B cell (primary cell): ENCODE measurements at regions not wholly inside any gene's neighbourhood (a gene's known extent, or its start where the extent isn't known, plus 50 kb on each side); places are given as distances from the start of the nearest gene placed in this dataset.

Experiments used
- ATAC-seq: fragments of 200-7000 bp; cut with Tn5 transposase; one replicate; pipeline ENCODE4 v1.10.0; 2021; ENCODE audit warnings: low read depth, mild to moderate bottlenecking, moderate number of reproducible peaks, moderate library complexity
- CTCF ChIA-PET: fragments of 350-600 bp; sonication (Branson Sonifier 250); formaldehyde crosslinking; loops from one replicate; lab custom pipeline; 2021; ENCODE audit warnings: antibody characterized with exemption, inconsistent platforms; lab: Charles Lee
- POLR2A ChIA-PET: fragments of 350-600 bp; sonication (Branson Sonifier 250); formaldehyde crosslinking; loops from one replicate; lab custom pipeline; 2021; ENCODE audit warnings: antibody characterized with exemption; lab: Charles Lee
- DNase-seq: peaks from one replicate; pipeline ENCODE4 v3.0.0; 2013
- H2AFZ ChIP-seq: 2 replicates; pipeline ENCODE4 v1.6.1; 2012; ENCODE audit warnings: mild to moderate bottlenecking, low read depth, low read length; ENCODE audit not compliant: insufficient read depth, poor library complexity, severe bottlenecking
- H3K27ac ChIP-seq, 2 donors: 1 replicate in 1 of 2; 2 replicates in 1 of 2; pipeline ENCODE4 v1.5.1; 2012 to 2013; ENCODE audit warnings: low read length in 2 of 2, mild to moderate bottlenecking in 2 of 2, moderate library complexity in 1 of 2
- H3K27me3 ChIP-seq, 4 experiments: fragments of 200-600 bp in 1 of 4; sonication (generic) in 1 of 4; replicated peaks in 1 of 4; 1 replicate in 2 of 4; 2 replicates in 2 of 4; pipeline versions ENCODE4 v1.6.1 to v1.7.0; 2013 to 2016; ENCODE audit warnings: low read length in 3 of 4, mild to moderate bottlenecking in 2 of 4, mixed read lengths in 1 of 4, moderate library complexity in 1 of 4; ENCODE audit not compliant: insufficient read depth in 4 of 4, control insufficient read depth in 3 of 4; ENCODE audit errors: control extremely low read depth in 1 of 4
- H3K36me3 ChIP-seq, 2 experiments: replicated peaks in 1 of 2; 1 replicate in 1 of 2; 2 replicates in 1 of 2; pipeline versions ENCODE4 v1.6.1 to v1.7.1; 2013; ENCODE audit warnings: low read length in 1 of 2; ENCODE audit not compliant: insufficient read depth in 2 of 2, control insufficient read depth in 1 of 2; ENCODE audit errors: control extremely low read depth in 1 of 2, extremely low read depth in 1 of 2
- H3K4me1 ChIP-seq, 2 donors: fragments of 200-600 bp in 1 of 2; sonication (generic) in 1 of 2; 1 replicate in 1 of 2; 2 replicates in 1 of 2; pipeline versions ENCODE4 v1.5.1 to v1.6.1; 2013 to 2017; ENCODE audit warnings: low read length in 2 of 2; ENCODE audit not compliant: control insufficient read depth in 2 of 2, insufficient read depth in 2 of 2
- H3K4me2 ChIP-seq: replicated peaks from 2 replicates; pipeline ENCODE3; 2012; ENCODE audit warnings: mild to moderate bottlenecking, low read depth, low read length; ENCODE audit not compliant: poor library complexity, severe bottlenecking
- H3K4me3 ChIP-seq, 5 experiments: fragments of 200-600 bp in 1 of 5; sonication (generic) in 1 of 5; 1 replicate in 3 of 5; 2 replicates in 2 of 5; pipeline versions ENCODE4 v1.5.1 to v1.7.0; 2011 to 2016; ENCODE audit warnings: low read length in 4 of 5, mild to moderate bottlenecking in 4 of 5, low read depth in 2 of 5, control low read depth in 1 of 5, moderate library complexity in 1 of 5; ENCODE audit not compliant: insufficient read depth in 1 of 5; ENCODE audit errors: control extremely low read depth in 1 of 5, extremely low read depth in 1 of 5
- H3K79me2 ChIP-seq: fragments of 200-600 bp; sonication (generic); one replicate; pipeline ENCODE4 v1.6.0; 2016; ENCODE audit warnings: low read length; ENCODE audit not compliant: control insufficient read depth, insufficient read depth
- H3K9ac ChIP-seq: fragments of 200-600 bp; sonication (generic); 2 replicates; pipeline ENCODE4 v1.6.1; 2017; ENCODE audit warnings: mild to moderate bottlenecking, low read length, moderate library complexity
- H3K9me3 ChIP-seq, 3 donors: one replicate each; pipeline versions ENCODE4 v1.6.1 to v1.7.1; 2013; ENCODE audit warnings: low read length in 2 of 3; ENCODE audit not compliant: control insufficient read depth in 2 of 3, insufficient read depth in 1 of 3; ENCODE audit errors: control extremely low read depth in 1 of 3
- H4K20me1 ChIP-seq: 2 replicates; pipeline ENCODE4 v1.6.0; 2012; ENCODE audit warnings: mild to moderate bottlenecking, low read length; ENCODE audit not compliant: insufficient read depth, control insufficient read depth, poor library complexity, severe bottlenecking
- H3K27ac Mint-ChIP-seq: one replicate; pipeline ENCODE4 v1.8.0; 2021; ENCODE audit warnings: mixed read lengths
- H3K27me3 Mint-ChIP-seq: one replicate; pipeline ENCODE4 v1.8.0; 2021; ENCODE audit warnings: mixed read lengths
- H3K4me1 Mint-ChIP-seq: one replicate; pipeline ENCODE4 v1.8.0; 2021; ENCODE audit warnings: mixed read lengths
- H3K4me3 Mint-ChIP-seq: one replicate; pipeline ENCODE4 v1.8.0; 2021; ENCODE audit warnings: mixed read lengths
- H3K9me3 Mint-ChIP-seq: one replicate; pipeline ENCODE4 v1.8.0; 2022; ENCODE audit warnings: mixed read lengths; ENCODE audit not compliant: insufficient read depth
- EZH2 ChIP-seq: IDR thresholded peaks from 2 replicates; pipeline ENCODE4 v1.6.1; 2012; ENCODE audit warnings: borderline replicate concordance, low read depth, mild to moderate bottlenecking, moderate library complexity, low read length; ENCODE audit not compliant: insufficient read depth, poor library complexity, severe bottlenecking
- WGBS: methylation state at CpG from one replicate; pipeline ENCODE4 v1.1.5; 2013; ENCODE audit warnings: missing lambda C conversion rate; ENCODE audit not compliant: insufficient coverage; 5-methylcytosine and 5-hydroxymethylcytosine counted together
- intact Hi-C: fragments of 100-400 bp; cut with micrococcal nuclease; formaldehyde crosslinking; loops from one replicate; pipeline ENCODE4 v1.10.0; 2022
- TF ChIP-seq, protein P1 (sequence below): fragments of 200-600 bp; IDR thresholded peaks from one replicate; pipeline ENCODE4 v1.8.0; 2022; ENCODE audit warnings: antibody characterized with exemption, mild to moderate bottlenecking

DNA sequence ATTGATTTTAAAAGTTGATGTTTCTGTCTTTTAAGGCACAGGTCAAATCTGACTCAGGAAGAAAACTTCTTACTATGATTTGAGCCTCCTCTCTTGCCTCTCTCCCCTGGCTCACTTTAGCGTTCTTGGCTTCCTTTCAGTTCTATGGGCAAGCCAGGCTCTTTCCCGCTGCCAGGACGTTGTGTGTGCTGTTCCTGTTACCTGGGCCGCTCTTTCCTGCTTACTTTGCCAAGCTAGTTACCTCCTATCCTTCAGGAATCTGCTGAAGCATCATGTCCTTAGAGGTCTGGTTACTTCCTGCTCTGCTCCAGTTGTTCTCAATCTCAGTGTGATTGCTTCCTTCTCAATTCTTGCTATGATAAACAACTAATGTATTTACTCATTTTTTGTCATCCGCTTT is 1108.5 kb upstream of the EEF2KMT start:
- TF ChIP-seq EZH2, result no peak
- TF ChIP-seq, protein P1, sequence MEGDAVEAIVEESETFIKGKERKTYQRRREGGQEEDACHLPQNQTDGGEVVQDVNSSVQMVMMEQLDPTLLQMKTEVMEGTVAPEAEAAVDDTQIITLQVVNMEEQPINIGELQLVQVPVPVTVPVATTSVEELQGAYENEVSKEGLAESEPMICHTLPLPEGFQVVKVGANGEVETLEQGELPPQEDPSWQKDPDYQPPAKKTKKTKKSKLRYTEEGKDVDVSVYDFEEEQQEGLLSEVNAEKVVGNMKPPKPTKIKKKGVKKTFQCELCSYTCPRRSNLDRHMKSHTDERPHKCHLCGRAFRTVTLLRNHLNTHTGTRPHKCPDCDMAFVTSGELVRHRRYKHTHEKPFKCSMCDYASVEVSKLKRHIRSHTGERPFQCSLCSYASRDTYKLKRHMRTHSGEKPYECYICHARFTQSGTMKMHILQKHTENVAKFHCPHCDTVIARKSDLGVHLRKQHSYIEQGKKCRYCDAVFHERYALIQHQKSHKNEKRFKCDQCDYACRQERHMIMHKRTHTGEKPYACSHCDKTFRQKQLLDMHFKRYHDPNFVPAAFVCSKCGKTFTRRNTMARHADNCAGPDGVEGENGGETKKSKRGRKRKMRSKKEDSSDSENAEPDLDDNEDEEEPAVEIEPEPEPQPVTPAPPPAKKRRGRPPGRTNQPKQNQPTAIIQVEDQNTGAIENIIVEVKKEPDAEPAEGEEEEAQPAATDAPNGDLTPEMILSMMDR, result no peak
- no peak overlapping the region for H3K4me3 Mint-ChIP-seq
- ATAC-seq, result no peak
- Histone ChIP-seq H3K27ac (no peak overlapping the region), H3K4me1 (no peaks in the 10 kb centered on the region), H3K9ac (no peak overlapping the region), H2AFZ (no peak overlapping the region), H3K27me3 (no peaks in the 10 kb centered on the region), H3K9me3 (no peaks in the 10 kb centered on the region), H3K4me3 (no peak overlapping the region), H4K20me1 (no peaks in the 10 kb centered on the region), H3K4me2 (no peak overlapping the region), H3K79me2 (no peaks in the 10 kb centered on the region), H3K36me3 (no peaks in the 10 kb centered on the region)
- no peaks in the 10 kb centered on the region for H3K27me3 Mint-ChIP-seq
- no peak overlapping the region for H3K27ac Mint-ChIP-seq
- peaks cover 7% of the 10 kb centered on the region for H3K9me3 Mint-ChIP-seq
- no peaks in the 10 kb centered on the region for H3K4me1 Mint-ChIP-seq
- ChIA-PET POLR2A (no interaction called here), CTCF (no interaction called here)
- intact Hi-C loops, result no loop called here
- 34% methylated on average over 4 of the region's 5 CpGs for WGBS
- no peak for DNase-seq

DNA sequence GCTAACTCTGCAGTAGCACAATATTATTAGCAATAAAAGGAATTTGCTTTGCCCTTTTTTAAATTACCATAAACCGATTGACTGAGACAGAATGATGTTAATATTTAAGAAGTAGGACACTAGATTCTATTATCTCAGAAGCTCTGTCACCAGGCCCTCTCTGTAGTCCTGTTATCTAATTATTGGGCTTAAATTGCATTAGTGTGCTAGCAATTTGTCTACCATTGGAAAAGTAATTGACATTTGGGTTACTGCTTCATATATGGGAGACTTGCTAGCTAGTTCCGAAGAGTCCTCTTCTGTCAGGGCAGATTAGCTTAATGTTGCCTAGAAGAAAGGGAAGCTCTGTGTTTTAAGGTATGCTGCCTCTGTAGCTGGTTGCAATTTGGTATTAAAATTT is 1107.3 kb upstream of the EEF2KMT start:
- no peaks in the 10 kb centered on the region for H3K27me3 ChIP-seq
- H3K9me3 ChIP-seq, result no peaks in the 10 kb centered on the region
- H3K4me3 ChIP-seq, result no peak overlapping the region
- Mint-ChIP-seq H3K9me3 (peaks cover 7% of the 10 kb centered on the region), H3K4me3 (no peak overlapping the region), H3K4me1 (no peaks in the 10 kb centered on the region), H3K27ac (no peak overlapping the region), H3K27me3 (no peaks in the 10 kb centered on the region)
- no peak overlapping the region for H2AFZ ChIP-seq
- no peaks in the 10 kb centered on the region for H3K79me2 ChIP-seq
- no peak overlapping the region for H3K4me2 ChIP-seq
- DNase-seq (no peak), ATAC-seq (no peak)
- no peaks in the 10 kb centered on the region for H3K4me1 ChIP-seq
- H3K27ac ChIP-seq, result no peak overlapping the region
- TF ChIP-seq, protein P1, result no peak
- no peak for TF ChIP-seq EZH2
- ChIA-PET CTCF (no interaction called here), POLR2A (no interaction called here)
- no peak overlapping the region for H3K9ac ChIP-seq
- no peaks in the 10 kb centered on the region for H4K20me1 ChIP-seq
- 86% methylated on average over 1 of the region's 2 CpGs for WGBS
- intact Hi-C loops, result no loop called here
- H3K36me3 ChIP-seq, result no peaks in the 10 kb centered on the region
